Muscle layer of colon (tissue), 2 donors: ENCODE measurements at regions not wholly inside any gene's neighbourhood (a gene's known extent, or its start where the extent isn't known, plus 50 kb on each side); places are given as distances from the start of the nearest gene placed in this dataset.

ENCODE experiments used
- H3K27ac ChIP-seq: one replicate; pipeline ENCODE4 v1.7.0; 2013; ENCODE audit warnings: low read depth, mild to moderate bottlenecking, low read length, moderate library complexity
- H3K27me3 ChIP-seq, 2 donors: one replicate each; pipeline ENCODE4 v1.7.0; 2013; ENCODE audit warnings: low read length in 2 of 2, mild to moderate bottlenecking in 2 of 2; ENCODE audit not compliant: insufficient read depth in 2 of 2, control insufficient read depth in 1 of 2
- H3K36me3 ChIP-seq: one replicate; pipeline ENCODE4 v1.7.0; 2013; ENCODE audit warnings: mild to moderate bottlenecking, low read length; ENCODE audit not compliant: insufficient read depth
- H3K4me1 ChIP-seq: one replicate; pipeline ENCODE4 v1.7.0; 2013; ENCODE audit warnings: mild to moderate bottlenecking, low read length; ENCODE audit not compliant: insufficient read depth
- H3K4me3 ChIP-seq, 2 donors: one replicate each; pipeline ENCODE4 v1.7.0; 2013; ENCODE audit warnings: low read length in 2 of 2, low read depth in 1 of 2, mild to moderate bottlenecking in 1 of 2, moderate library complexity in 1 of 2
- H3K9ac ChIP-seq: one replicate; pipeline ENCODE4 v1.7.0; 2013; ENCODE audit warnings: low read length
- H3K9me3 ChIP-seq: one replicate; pipeline ENCODE4 v1.7.0; 2013; ENCODE audit warnings: mild to moderate bottlenecking, low read length
- donor health status: abdominal sarcoma.
- donor health status: Adenocarcinoma of cecum.

- Histone ChIP-seq H3K27me3 (no peaks in the 10 kb centered on the region), H3K36me3 (no peaks in the 10 kb centered on the region), H3K9me3 (no peaks in the 10 kb centered on the region), H3K4me1 (no peaks in the 10 kb centered on the region), H3K27ac (no peak overlapping the region), H3K9ac (no peak overlapping the region), H3K4me3 (no peak overlapping the region)
These were observed 646.8 kb upstream of the INTU start for GRCh38 chr4:126986005-126986404.

- no peaks in the 10 kb centered on the region for H3K9me3 ChIP-seq
- no peaks in the 10 kb centered on the region for H3K36me3 ChIP-seq
- no peak overlapping the region for H3K27ac ChIP-seq
- H3K27me3 ChIP-seq: no peaks in the 10 kb centered on the region
- no peaks in the 10 kb centered on the region for H3K4me1 ChIP-seq
- no peak overlapping the region for H3K9ac ChIP-seq
- no peak overlapping the region for H3K4me3 ChIP-seq
These were observed 645.9 kb upstream of the INTU start for GRCh38 chr4:126986828-126987227.

- Histone ChIP-seq H3K27ac (no peak overlapping the region), H3K9ac (no peak overlapping the region), H3K27me3 (no peaks in the 10 kb centered on the region), H3K4me3 (no peak overlapping the region), H3K4me1 (no peaks in the 10 kb centered on the region), H3K9me3 (no peaks in the 10 kb centered on the region), H3K36me3 (no peaks in the 10 kb centered on the region)
These were observed 640.8 kb upstream of the INTU start for GRCh38 chr4:126991965-126992364.

GRCh38 chr4:126992910-126993309, 639.8 kb upstream of the INTU start:
- no peaks in the 10 kb centered on the region for H3K4me1 ChIP-seq
- H3K9ac ChIP-seq: no peak overlapping the region
- H3K36me3 ChIP-seq: no peaks in the 10 kb centered on the region
- no peak overlapping the region for H3K27ac ChIP-seq
- no peak overlapping the region for H3K4me3 ChIP-seq
- no peaks in the 10 kb centered on the region for H3K9me3 ChIP-seq
- no peaks in the 10 kb centered on the region for H3K27me3 ChIP-seq

- H3K27me3 ChIP-seq: no peaks in the 10 kb centered on the region
- H3K4me1 ChIP-seq: no peaks in the 10 kb centered on the region
- no peak overlapping the region for H3K27ac ChIP-seq
- H3K9me3 ChIP-seq: no peaks in the 10 kb centered on the region
- H3K9ac ChIP-seq: no peak overlapping the region
- no peak overlapping the region for H3K4me3 ChIP-seq
- H3K36me3 ChIP-seq: no peaks in the 10 kb centered on the region
These were observed 639.4 kb upstream of the INTU start for GRCh38 chr4:126993351-126993750.

- no peaks in the 10 kb centered on the region for H3K9me3 ChIP-seq
- H3K9ac ChIP-seq: no peak overlapping the region
- no peak overlapping the region for H3K27ac ChIP-seq
- H3K4me1 ChIP-seq: no peaks in the 10 kb centered on the region
- H3K27me3 ChIP-seq: no peaks in the 10 kb centered on the region
- H3K4me3 ChIP-seq: no peak overlapping the region
- no peaks in the 10 kb centered on the region for H3K36me3 ChIP-seq
These were observed 637.5 kb upstream of the INTU start for GRCh38 chr4:126995235-126995634.

- Histone ChIP-seq H3K4me3 (no peak overlapping the region), H3K4me1 (no peaks in the 10 kb centered on the region), H3K27me3 (no peaks in the 10 kb centered on the region), H3K36me3 (no peaks in the 10 kb centered on the region), H3K9ac (no peak overlapping the region), H3K27ac (no peak overlapping the region), H3K9me3 (no peaks in the 10 kb centered on the region)
These were observed 632.6 kb upstream of the INTU start for GRCh38 chr4:127000110-127000509.

GRCh38 chr4:127000846-127001245, 631.9 kb upstream of the INTU start:
- H3K9ac ChIP-seq: no peak overlapping the region
- H3K27ac ChIP-seq: no peak overlapping the region
- H3K27me3 ChIP-seq: no peaks in the 10 kb centered on the region
- no peaks in the 10 kb centered on the region for H3K36me3 ChIP-seq
- no peaks in the 10 kb centered on the region for H3K4me1 ChIP-seq
- H3K9me3 ChIP-seq: no peaks in the 10 kb centered on the region
- no peak overlapping the region for H3K4me3 ChIP-seq

GRCh38 chr4:127001933-127002332, 630.8 kb upstream of the INTU start:
- H3K27me3 ChIP-seq: no peaks in the 10 kb centered on the region

GRCh38 chr4:127006446-127006877, 626.3 kb upstream of the INTU start:
- Histone ChIP-seq H3K9ac (no peak overlapping the region), H3K9me3 (no peaks in the 10 kb centered on the region), H3K4me1 (no peaks in the 10 kb centered on the region), H3K36me3 (no peaks in the 10 kb centered on the region), H3K27ac (no peak overlapping the region), H3K27me3 (no peaks in the 10 kb centered on the region), H3K4me3 (no peak overlapping the region)

More at GRCh38 chr4:127001933-127002332, 630.8 kb upstream of the INTU start:
- Histone ChIP-seq H3K9me3 (no peaks in the 10 kb centered on the region), H3K9ac (no peak overlapping the region), H3K27ac (no peak overlapping the region), H3K4me1 (no peaks in the 10 kb centered on the region), H3K36me3 (no peaks in the 10 kb centered on the region), H3K4me3 (no peak overlapping the region)

- H3K9ac ChIP-seq: no peak overlapping the region
- H3K4me3 ChIP-seq: no peak overlapping the region
- H3K27me3 ChIP-seq: no peaks in the 10 kb centered on the region
- H3K4me1 ChIP-seq: no peaks in the 10 kb centered on the region
- no peaks in the 10 kb centered on the region for H3K36me3 ChIP-seq
- H3K9me3 ChIP-seq: no peaks in the 10 kb centered on the region
- no peak overlapping the region for H3K27ac ChIP-seq
These were observed 625.5 kb upstream of the INTU start for GRCh38 chr4:127007305-127007704.

- Histone ChIP-seq H3K9me3 (no peaks in the 10 kb centered on the region), H3K27me3 (no peaks in the 10 kb centered on the region), H3K9ac (no peak overlapping the region), H3K4me1 (no peaks in the 10 kb centered on the region), H3K36me3 (no peaks in the 10 kb centered on the region), H3K4me3 (no peak overlapping the region), H3K27ac (no peak overlapping the region)
These were observed 620.2 kb upstream of the INTU start for GRCh38 chr4:127012549-127012948.
